ENCODE measurements at regions not wholly inside any gene's neighbourhood (a gene's known extent, or its start where the extent isn't known, plus 50 kb on each side); places are given as distances from the start of the nearest gene placed in this dataset.

DNA sequence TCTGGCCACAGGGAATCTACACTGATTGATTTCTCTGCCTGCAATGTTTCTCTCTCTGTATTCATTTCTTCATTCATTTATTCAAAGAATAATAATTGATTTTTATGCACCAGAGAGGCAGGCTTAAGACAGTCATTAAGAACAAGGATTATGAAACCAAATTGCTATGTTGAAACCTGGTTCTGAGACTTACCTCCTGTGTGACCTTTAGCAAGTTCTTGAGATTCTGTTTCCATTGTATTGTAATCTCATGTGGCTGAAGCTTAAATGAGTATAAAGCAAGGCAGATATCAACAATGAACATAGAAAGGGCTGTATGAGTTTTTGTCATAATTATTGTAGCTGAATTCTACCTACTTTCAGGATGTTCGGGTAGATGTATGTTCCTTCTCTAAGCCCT is 129.6 kb upstream of the GRIA1 start:
- H3K27ac ChIP-seq (ENCODE audit: low read depth, low read length), result no peak overlapping the region
- no peak overlapping the region for H3K9ac ChIP-seq (replicated peaks in 1 of 4; ENCODE audit: extremely low read depth in 1 of 4, low read depth in 3 of 4, low read length in 3 of 4)
- ChIA-PET CTCF (ENCODE audit: partially characterized antibody) (interaction anchor here (1.0 to 1.3 kb wide), 2 partner anchors 19 to 350 kb away, joined by 3 to 4 read pairs; no protein-coding TSS in a partner anchor), POLR2A (ENCODE audit: partially characterized antibody) (no interaction called here)
- H3K4me3 ChIP-seq (ENCODE audit: extremely low read depth in 1 of 4, insufficient read depth in 2 of 4, low read depth in 3 of 4, low read length in 4 of 4), result no peak overlapping the region
- no peak overlapping the region for H2BK20ac ChIP-seq (ENCODE audit: low read length)
- no peaks in the 10 kb centered on the region for H3K9me3 ChIP-seq (ENCODE audit: insufficient read depth in 2 of 2, low read depth in 1 of 2, low read length in 1 of 2)
- no peaks in the 10 kb centered on the region for H3K4me1 ChIP-seq (replicated peaks in 1 of 4; ENCODE audit: control insufficient read depth in 3 of 4, insufficient read depth in 4 of 4, low read length in 3 of 4)
- H3K23ac ChIP-seq (ENCODE audit: insufficient read length), result no peak overlapping the region
- H2BK5ac ChIP-seq (ENCODE audit: low read depth, low read length), result no peak overlapping the region
- H4K8ac ChIP-seq (ENCODE audit: extremely low read depth, insufficient read depth, low read length), result no peak overlapping the region
- H2BK12ac ChIP-seq (ENCODE audit: low read depth, low read length), result no peak overlapping the region
- H3K56ac ChIP-seq (replicated peaks; ENCODE audit: insufficient read length, low read depth, low read length), result no peak overlapping the region
- WGBS, 2 experiments (ENCODE audit: extremely low coverage in 1 of 2, insufficient coverage in 1 of 2, insufficient read length in 1 of 2, insufficient replicate concordance in 2 of 2, low coverage in 1 of 2, low lambda C conversion rate in 2 of 2, missing lambda C conversion rate in 1 of 2), result 90% methylated on average over 1 of the region's 1 CpG; no CpG with 5 or more reads in 1 of the 2 experiments
- H2BK15ac ChIP-seq (ENCODE audit: low read length), result no peak overlapping the region
- FAIRE-seq (no peak), DNase-seq (ENCODE audit: low read depth in 1 of 2, low spot score in 2 of 2) (no peak)
- no peak overlapping the region for H3K18ac ChIP-seq (ENCODE audit: extremely low read depth, low read length)
- no peak overlapping the region for H4K91ac ChIP-seq (replicated peaks; ENCODE audit: insufficient read length, low read length)
- no peaks in the 10 kb centered on the region for H3K79me2 ChIP-seq (ENCODE audit: control insufficient read depth in 1 of 2, insufficient read depth in 2 of 2, low read length in 2 of 2)
- no peak overlapping the region for H3K4me2 ChIP-seq (ENCODE audit: insufficient read depth in 1 of 2, low read depth in 2 of 2, low read length in 2 of 2)
- no peak overlapping the region for H2BK120ac ChIP-seq (replicated peaks; ENCODE audit: low read depth, low read length)
- H3K23me2 ChIP-seq (ENCODE audit: low read depth, low read length), result no peaks in the 10 kb centered on the region
- H3K27me3 ChIP-seq (replicated peaks in 1 of 4; ENCODE audit: control insufficient read depth in 3 of 4, extremely low read depth in 1 of 4, insufficient read depth in 3 of 4, low read length in 3 of 4), result no peaks in the 10 kb centered on the region
- no peak overlapping the region for H2AFZ ChIP-seq (ENCODE audit: low read length)
- H3K79me1 ChIP-seq (ENCODE audit: low read depth, low read length), result no peaks in the 10 kb centered on the region
- no peaks in the 10 kb centered on the region for H4K20me1 ChIP-seq (replicated peaks in 1 of 2; ENCODE audit: control insufficient read depth in 1 of 2, insufficient read depth in 2 of 2, low read length in 2 of 2)
- H4K5ac ChIP-seq (ENCODE audit: insufficient read length, low read depth, low read length), result no peak overlapping the region
- H3K4ac ChIP-seq (replicated peaks; ENCODE audit: insufficient read length, low read depth, low read length), result no peak overlapping the region
- H3K14ac ChIP-seq (ENCODE audit: insufficient read length), result no peak overlapping the region
- no peaks in the 10 kb centered on the region for H3K36me3 ChIP-seq (ENCODE audit: control insufficient read depth in 2 of 4, insufficient read depth in 4 of 4, low read length in 3 of 4)
- H2AK5ac ChIP-seq (ENCODE audit: low read depth, low read length), result no peak overlapping the region
- TF ChIP-seq SP4 (IDR thresholded peaks at IDR 0.05; ENCODE audit: low read length) (no peak), HDAC6 (IDR thresholded peaks at IDR 0.05; ENCODE audit: low read depth, low read length) (no peak), CTBP2 (IDR thresholded peaks at IDR 0.05; ENCODE audit: borderline replicate concordance, insufficient read depth, insufficient read length, low read length) (no peak), GTF2F1 (IDR thresholded peaks at IDR 0.05; ENCODE audit: borderline replicate concordance, low read depth, low read length) (no peak), JUN (IDR thresholded peaks at IDR 0.05; ENCODE audit: low read depth, low read length) (no peak), CHD2 (IDR thresholded peaks at IDR 0.05; ENCODE audit: low read length) (no peak), ASH2L (IDR thresholded peaks at IDR 0.05; ENCODE audit: low read length) (no peak), SIRT6 (IDR thresholded peaks at IDR 0.05; ENCODE audit: low read length) (no peak), RNF2 (IDR thresholded peaks at IDR 0.05; ENCODE audit: borderline replicate concordance, low read depth, low read length, missing control alignments, poor library complexity, severe bottlenecking) (no peak), KDM4A (IDR thresholded peaks at IDR 0.05; ENCODE audit: low read depth, low read length, severe bottlenecking) (no peak), CHD1 (IDR thresholded peaks at IDR 0.05; ENCODE audit: low read depth, low read length) (no peak)
- TF ChIP-seq, protein P1, sequence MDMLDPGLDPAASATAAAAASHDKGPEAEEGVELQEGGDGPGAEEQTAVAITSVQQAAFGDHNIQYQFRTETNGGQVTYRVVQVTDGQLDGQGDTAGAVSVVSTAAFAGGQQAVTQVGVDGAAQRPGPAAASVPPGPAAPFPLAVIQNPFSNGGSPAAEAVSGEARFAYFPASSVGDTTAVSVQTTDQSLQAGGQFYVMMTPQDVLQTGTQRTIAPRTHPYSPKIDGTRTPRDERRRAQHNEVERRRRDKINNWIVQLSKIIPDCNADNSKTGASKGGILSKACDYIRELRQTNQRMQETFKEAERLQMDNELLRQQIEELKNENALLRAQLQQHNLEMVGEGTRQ (IDR thresholded peaks at IDR 0.05; ENCODE audit: low read length), result no peak
- TF ChIP-seq, protein P2, sequence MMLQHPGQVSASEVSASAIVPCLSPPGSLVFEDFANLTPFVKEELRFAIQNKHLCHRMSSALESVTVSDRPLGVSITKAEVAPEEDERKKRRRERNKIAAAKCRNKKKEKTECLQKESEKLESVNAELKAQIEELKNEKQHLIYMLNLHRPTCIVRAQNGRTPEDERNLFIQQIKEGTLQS (IDR thresholded peaks at IDR 0.05; ENCODE audit: insufficient read depth, low read depth, low read length), result no peak
